Spinal cord (tissue), 9 donors: ENCODE measurements at regions not wholly inside any gene's neighbourhood (a gene's known extent, or its start where the extent isn't known, plus 50 kb on each side); places are given as distances from the start of the nearest gene placed in this dataset.
A peak's percentile ranks its signal among the peaks of the same experiment; 100 is the strongest.
"Not testable (repeated sequence)": the region's sequence is repeated elsewhere in the genome, so short reads cannot be mapped to it uniquely, and the experiment has no call there.

Experiments
- DNase-seq, 6 donors: peaks; one replicate each; pipeline versions ENCODE4 v3.0.0 to v3.0.0-alpha.2; 2013 to 2015; ENCODE audit warnings: low spot score in 6 of 6, low read depth in 4 of 6
- H3K27ac ChIP-seq: one replicate; pipeline ENCODE4 v1.5.1; 2013; ENCODE audit warnings: low read depth, low read length, control low read depth
- H3K27me3 ChIP-seq: one replicate; pipeline ENCODE4 v1.6.1; 2013; ENCODE audit warnings: low read length; ENCODE audit not compliant: control insufficient read depth, insufficient read depth
- H3K36me3 ChIP-seq: one replicate; pipeline ENCODE4 v1.6.1; 2013; ENCODE audit warnings: low read length; ENCODE audit not compliant: control insufficient read depth, insufficient read depth
- H3K4me1 ChIP-seq: one replicate; pipeline ENCODE4 v1.6.1; 2013; ENCODE audit warnings: low read length; ENCODE audit not compliant: control insufficient read depth, insufficient read depth
- H3K4me3 ChIP-seq: one replicate; pipeline ENCODE4 v1.5.1; 2013; ENCODE audit warnings: low read depth, low read length, control low read depth
- H3K9me3 ChIP-seq: one replicate; pipeline ENCODE4 v1.6.1; 2013; ENCODE audit warnings: low read length; ENCODE audit not compliant: control insufficient read depth, insufficient read depth
- WGBS: methylation state at CpG from one replicate; pipeline ENCODE4 v1.1.5; 2013; ENCODE audit warnings: missing lambda C conversion rate; ENCODE audit not compliant: insufficient coverage; 5-methylcytosine and 5-hydroxymethylcytosine counted together
- donor health status: healthy.

DNA sequence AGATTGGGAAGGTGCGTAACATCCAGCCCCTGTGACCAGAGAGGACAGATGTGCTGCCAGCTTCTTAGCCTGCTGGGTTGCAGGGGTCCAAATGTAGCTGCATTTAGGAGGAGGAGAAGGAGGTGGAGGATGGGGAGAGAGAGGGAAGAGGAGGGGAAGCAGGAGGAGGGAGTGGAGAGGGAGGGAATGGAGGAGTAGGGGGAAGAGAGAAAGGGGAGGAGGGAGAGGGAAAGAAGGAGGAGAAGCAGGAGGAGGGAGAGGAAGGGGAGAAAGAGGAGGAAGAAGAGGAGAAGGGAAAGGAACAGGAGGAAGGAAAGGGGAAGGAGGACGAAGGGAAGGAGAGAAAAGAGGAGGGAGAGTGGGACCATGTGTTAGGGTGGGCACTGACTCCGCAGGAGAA lies 108.6 kb downstream of the ABCC12 start:
- H3K27me3 ChIP-seq: no peaks in the 10 kb centered on the region
- WGBS: 54% methylated on average over 3 of the region's 3 CpGs
- H3K27ac ChIP-seq: no peak overlapping the region
- H3K4me3 ChIP-seq: no peak overlapping the region
- no peaks in the 10 kb centered on the region for H3K36me3 ChIP-seq
- peaks cover 9% of the 10 kb centered on the region for H3K4me1 ChIP-seq
- H3K9me3 ChIP-seq: no peaks in the 10 kb centered on the region
- no peak for DNase-seq

DNA sequence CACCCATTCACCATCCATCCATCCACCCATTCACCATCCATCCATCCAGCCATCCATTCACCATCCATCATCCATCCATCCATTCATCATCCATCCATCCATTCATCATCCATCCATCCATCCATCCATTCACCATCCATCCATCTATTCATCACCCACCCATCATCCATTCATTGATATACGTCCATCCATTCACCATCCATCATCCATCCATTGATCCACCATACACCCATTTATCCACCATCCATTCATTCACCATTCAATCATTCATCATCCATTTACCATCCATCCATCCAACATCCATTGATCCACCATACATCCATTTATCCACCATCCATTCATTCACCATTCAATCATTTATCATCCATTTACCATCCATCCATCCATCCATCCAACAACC lies 111.7 kb downstream of the ABCC12 start:
- no peaks in the 10 kb centered on the region for H3K27me3 ChIP-seq
- no peak overlapping the region for H3K27ac ChIP-seq
- 100% methylated on average over 1 of the region's 1 CpG for WGBS
- no peaks in the 10 kb centered on the region for H3K36me3 ChIP-seq
- no peaks in the 10 kb centered on the region for H3K9me3 ChIP-seq
- DNase-seq: no peak
- peaks cover 14% of the 10 kb centered on the region for H3K4me1 ChIP-seq
- no peak overlapping the region for H3K4me3 ChIP-seq

DNA sequence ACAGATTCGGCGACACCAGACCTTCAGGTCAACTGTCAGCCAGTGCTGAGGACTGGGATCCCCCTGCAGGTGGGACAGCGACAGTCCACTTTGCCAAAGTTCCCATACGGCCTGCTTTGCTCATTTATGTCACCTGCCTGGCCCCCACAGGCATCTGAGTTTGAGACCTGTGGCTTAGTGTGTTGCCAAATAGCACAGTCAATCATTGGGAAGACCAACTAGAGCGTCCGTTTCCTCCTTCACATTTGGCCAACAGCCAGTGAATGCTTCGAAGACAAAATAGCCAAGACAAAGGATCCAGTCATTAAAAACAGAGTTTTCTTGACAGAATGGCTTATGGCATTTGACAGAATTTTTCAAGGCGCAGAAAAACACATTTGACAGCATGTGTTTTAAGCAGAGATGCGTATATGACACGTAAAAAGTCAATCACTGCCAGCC lies 113.8 kb downstream of the ABCC12 start:
- no peaks in the 10 kb centered on the region for H3K36me3 ChIP-seq
- H3K27me3 ChIP-seq: no peaks in the 10 kb centered on the region
- H3K4me1 ChIP-seq: peaks cover 8% of the 10 kb centered on the region
- DNase-seq: peak in 2 of 6 donors; percentile 46 to 81
- WGBS: 45% methylated on average over 7 of the region's 10 CpGs
- no peaks in the 10 kb centered on the region for H3K9me3 ChIP-seq
- peak overlapping the region; percentile 15 for H3K27ac ChIP-seq
- no peak overlapping the region for H3K4me3 ChIP-seq

DNA sequence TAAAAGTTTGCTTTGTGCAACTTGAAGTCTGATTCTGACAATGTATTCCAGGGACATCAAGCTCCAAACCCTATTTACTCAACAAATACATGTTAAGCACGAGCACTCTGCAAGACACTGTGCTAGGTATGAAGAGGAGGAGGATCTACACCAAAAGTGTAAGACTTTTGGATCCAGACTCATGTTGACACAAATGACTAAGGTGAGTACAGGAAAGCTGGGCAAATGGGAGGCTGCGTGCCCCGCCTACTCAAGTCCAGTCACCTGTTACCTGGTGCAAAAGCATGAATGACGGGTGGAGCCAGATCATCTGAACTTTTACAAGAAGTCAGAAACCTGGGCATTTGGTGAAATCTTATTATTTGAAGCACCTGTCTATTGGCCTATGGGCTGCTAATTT lies 120.7 kb downstream of the ABCC12 start:
- 75% methylated on average over 4 of the region's 4 CpGs for WGBS
- Histone ChIP-seq H3K27me3 (no peaks in the 10 kb centered on the region), H3K9me3 (no peaks in the 10 kb centered on the region), H3K4me3 (no peak overlapping the region), H3K4me1 (no peaks in the 10 kb centered on the region), H3K36me3 (no peaks in the 10 kb centered on the region), H3K27ac (no peak overlapping the region)
- no peak for DNase-seq

DNA sequence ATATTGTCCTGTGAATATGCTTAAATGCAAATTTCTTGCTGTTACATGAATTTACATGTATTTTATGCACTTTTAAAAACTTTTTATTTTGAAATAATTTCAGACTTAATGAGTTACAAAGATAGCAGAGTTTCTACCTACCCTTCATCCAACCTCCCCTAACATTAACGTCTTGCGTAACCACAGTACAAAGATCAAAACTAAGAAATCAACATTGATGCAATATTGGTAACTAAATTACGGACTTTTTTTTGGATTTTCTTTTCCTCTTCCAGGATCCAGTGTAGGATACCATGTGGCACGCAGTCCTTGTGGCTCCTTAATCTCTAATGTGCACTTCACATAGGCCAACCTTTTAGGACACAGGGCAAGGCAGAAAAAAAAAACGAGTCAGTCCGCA lies 124.9 kb downstream of the ABCC12 start:
- Histone ChIP-seq H3K36me3 (no peaks in the 10 kb centered on the region), H3K4me1 (no peaks in the 10 kb centered on the region), H3K27me3 (no peaks in the 10 kb centered on the region), H3K4me3 (no peak overlapping the region), H3K27ac (no peak overlapping the region), H3K9me3 (no peaks in the 10 kb centered on the region)
- WGBS: 60% methylated on average over 1 of the region's 6 CpGs
- no peak for DNase-seq

DNA sequence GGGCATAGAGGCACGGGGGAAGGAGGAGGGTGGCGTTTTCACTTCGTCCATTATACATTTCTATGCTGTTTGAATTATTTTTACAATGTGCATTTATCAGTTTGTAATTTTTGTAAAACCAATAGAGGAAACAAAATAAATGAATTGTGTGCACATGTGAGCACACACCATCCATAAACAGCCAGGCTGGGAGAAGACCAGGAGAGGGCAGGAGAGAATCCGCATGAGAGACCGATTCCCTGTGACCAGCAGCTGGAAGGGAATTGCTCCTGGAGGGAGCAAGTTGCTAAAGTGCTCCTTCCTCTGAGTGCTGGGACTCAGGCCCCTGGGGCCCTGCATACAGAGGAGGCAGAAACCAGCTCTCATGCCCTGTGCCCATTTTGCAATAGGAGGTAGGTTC lies 126.0 kb downstream of the ABCC12 start:
- no peaks in the 10 kb centered on the region for H3K4me1 ChIP-seq
- H3K36me3 ChIP-seq: no peaks in the 10 kb centered on the region
- DNase-seq: no peak
- H3K9me3 ChIP-seq: no peaks in the 10 kb centered on the region
- no peaks in the 10 kb centered on the region for H3K27me3 ChIP-seq
- no peak overlapping the region for H3K27ac ChIP-seq
- 54% methylated on average over 2 of the region's 5 CpGs for WGBS
- H3K4me3 ChIP-seq: no peak overlapping the region

DNA sequence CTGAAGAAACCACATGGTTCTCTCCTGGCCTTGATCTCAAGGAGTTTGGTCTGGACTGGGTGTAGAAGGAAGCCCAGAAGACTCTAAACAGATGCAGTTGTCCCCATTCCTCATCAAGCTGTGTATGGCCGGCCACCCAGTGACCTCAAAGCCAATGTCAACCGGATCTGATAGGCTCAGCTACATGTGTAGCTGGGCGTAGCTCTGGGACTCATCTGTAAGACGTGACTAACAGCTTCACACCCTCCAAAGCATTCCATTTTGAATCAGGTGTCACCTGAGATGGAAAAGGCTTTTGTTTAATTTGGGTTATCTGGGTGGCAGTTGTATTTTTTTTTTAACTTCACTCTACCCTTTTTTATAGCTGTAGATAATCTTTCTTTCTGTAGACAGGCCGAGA lies 130.4 kb downstream of the ABCC12 start:
- WGBS: 80% methylated on average over 1 of the region's 5 CpGs
- DNase-seq: no peak
- Histone ChIP-seq H3K27me3 (no peaks in the 10 kb centered on the region), H3K9me3 (no peaks in the 10 kb centered on the region), H3K27ac (no peak overlapping the region), H3K4me3 (no peak overlapping the region), H3K4me1 (no peaks in the 10 kb centered on the region), H3K36me3 (no peaks in the 10 kb centered on the region)

DNA sequence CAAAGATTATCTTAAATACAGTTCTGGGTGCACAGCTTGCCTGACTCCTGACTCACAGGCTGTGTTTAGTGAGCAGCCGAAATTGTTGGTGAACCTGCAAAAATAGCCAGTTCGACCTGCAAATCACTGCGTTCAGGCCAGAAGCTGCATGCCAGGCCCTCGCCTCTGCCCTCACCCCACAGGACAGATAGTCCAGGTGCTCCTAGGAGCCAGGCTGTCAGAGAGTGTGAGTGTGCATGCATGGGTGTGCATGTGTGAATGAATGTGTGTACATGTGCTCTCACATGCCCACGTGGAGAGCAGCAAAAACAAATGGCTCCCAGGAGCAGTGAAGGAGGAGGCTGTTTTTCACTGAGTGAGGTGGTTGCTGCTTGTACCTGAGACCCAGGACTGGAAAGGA lies 131.8 kb downstream of the ABCC12 start:
- Histone ChIP-seq H3K27me3 (no peaks in the 10 kb centered on the region), H3K36me3 (no peaks in the 10 kb centered on the region), H3K9me3 (no peaks in the 10 kb centered on the region), H3K27ac (no peak overlapping the region), H3K4me3 (no peak overlapping the region), H3K4me1 (no peaks in the 10 kb centered on the region)
- no peak for DNase-seq
- 89% methylated on average over 5 of the region's 5 CpGs for WGBS

DNA sequence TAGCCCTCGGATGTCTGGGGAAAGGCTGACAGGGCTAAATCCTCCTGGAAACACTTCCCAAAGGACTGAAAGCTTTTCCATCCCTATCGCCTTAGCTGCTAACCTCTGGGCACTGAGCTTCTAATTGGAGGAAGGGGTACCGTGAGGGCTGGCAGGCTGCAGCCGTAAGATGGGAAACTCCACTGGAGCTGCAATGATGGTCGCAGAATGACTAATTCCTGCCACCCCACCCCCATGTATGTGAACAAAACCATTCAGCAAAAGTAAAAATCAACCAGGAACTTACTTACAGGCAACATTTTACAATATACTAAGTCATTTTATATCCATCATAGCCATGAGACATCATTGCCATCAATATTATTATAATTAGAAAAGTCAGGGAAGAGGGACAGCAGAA lies 133.3 kb downstream of the ABCC12 start:
- H3K9me3 ChIP-seq: no peaks in the 10 kb centered on the region
- H3K4me3 ChIP-seq: no peak overlapping the region
- no peak for DNase-seq
- 80% methylated on average over 3 of the region's 5 CpGs for WGBS
- H3K36me3 ChIP-seq: no peaks in the 10 kb centered on the region
- no peaks in the 10 kb centered on the region for H3K27me3 ChIP-seq
- H3K27ac ChIP-seq: no peak overlapping the region
- no peaks in the 10 kb centered on the region for H3K4me1 ChIP-seq

DNA sequence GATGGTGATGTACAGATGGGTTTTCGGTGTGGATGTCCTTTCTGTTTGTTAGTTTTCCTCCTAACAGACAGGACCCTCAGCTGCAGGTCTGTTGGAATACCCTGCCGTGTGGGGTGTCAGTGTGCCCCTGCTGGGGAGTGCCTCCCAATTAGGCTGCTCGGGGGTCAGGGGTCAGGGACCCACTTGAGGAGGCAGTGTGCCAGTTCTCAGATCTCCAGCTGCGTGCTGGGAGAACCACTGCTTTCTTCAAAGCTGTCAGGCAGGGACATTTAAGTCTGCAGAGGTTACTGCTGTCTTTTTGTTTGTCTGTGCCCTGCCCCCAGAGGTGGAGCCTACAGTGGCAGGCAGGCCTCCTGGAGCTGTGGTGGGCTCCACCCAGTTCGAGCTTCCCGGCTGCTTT lies 135.2 kb downstream of the ABCC12 start:
- WGBS: 43% methylated on average over 2 of the region's 6 CpGs
- H3K36me3 ChIP-seq, H3K4me1 ChIP-seq, H3K9me3 ChIP-seq, H3K27ac ChIP-seq, DNase-seq, H3K4me3 ChIP-seq, H3K27me3 ChIP-seq: not testable (repeated sequence)
